ENCODE measurements at regions not wholly inside any gene's neighbourhood (a gene's known extent, or its start where the extent isn't known, plus 50 kb on each side); places are given as distances from the start of the nearest gene placed in this dataset.
"Not testable (repeated sequence)": the region's sequence is repeated elsewhere in the genome, so short reads cannot be mapped to it uniquely, and the experiment has no call there.

- H3K4me1 ChIP-seq (ENCODE audit: control insufficient read depth, insufficient read depth, low read length, unreplicated experiment), result no peaks in the 10 kb centered on the region
- no peak overlapping the region for H3K4me3 ChIP-seq (ENCODE audit: low read depth, low read length)
- no peak overlapping the region for H2AFZ ChIP-seq (ENCODE audit: low read length, unreplicated experiment)
- H3K27me3 ChIP-seq (ENCODE audit: insufficient read depth, low read length), result no peaks in the 10 kb centered on the region
- no peaks in the 10 kb centered on the region for H3K36me3 ChIP-seq (ENCODE audit: insufficient read depth, low read length)
- no peak overlapping the region for H3K27ac ChIP-seq (ENCODE audit: low read depth, low read length)
- no peaks in the 10 kb centered on the region for H3K79me2 ChIP-seq (ENCODE audit: control insufficient read depth, insufficient read depth, low read length, unreplicated experiment)
Measured at GRCh38 chr21:15457965-15458364, 271.8 kb upstream of the USP25 start.

DNA sequence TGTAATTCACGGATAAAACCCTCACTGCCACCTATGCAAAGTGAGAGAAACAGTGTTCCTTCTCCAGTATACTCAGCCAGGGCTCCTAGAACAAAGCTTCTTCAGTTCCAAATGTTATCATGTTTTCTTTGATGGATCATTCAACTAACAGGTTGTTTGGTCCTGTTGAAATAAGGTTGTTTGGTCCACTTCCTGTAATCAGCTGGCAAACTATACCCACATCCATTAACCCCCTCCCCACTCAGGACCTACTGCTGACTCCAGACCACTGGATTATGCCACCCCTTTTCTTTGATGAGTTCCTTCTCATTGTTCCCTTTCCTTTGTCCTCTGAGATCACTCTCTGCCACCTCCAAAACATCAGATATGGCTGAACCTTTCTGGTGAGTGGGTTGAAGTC is 267.7 kb upstream of the USP25 start:
- no peak overlapping the region for H2AFZ ChIP-seq (ENCODE audit: low read length, unreplicated experiment)
- H3K4me3 ChIP-seq (ENCODE audit: low read depth, low read length), result no peak overlapping the region
- H3K27me3 ChIP-seq (ENCODE audit: insufficient read depth, low read length), result no peaks in the 10 kb centered on the region
- no peaks in the 10 kb centered on the region for H3K4me1 ChIP-seq (ENCODE audit: control insufficient read depth, insufficient read depth, low read length, unreplicated experiment)
- H3K36me3 ChIP-seq (ENCODE audit: insufficient read depth, low read length), result no peaks in the 10 kb centered on the region
- H3K79me2 ChIP-seq (ENCODE audit: control insufficient read depth, insufficient read depth, low read length, unreplicated experiment), result no peaks in the 10 kb centered on the region
- H3K27ac ChIP-seq (ENCODE audit: low read depth, low read length), result no peak overlapping the region

DNA sequence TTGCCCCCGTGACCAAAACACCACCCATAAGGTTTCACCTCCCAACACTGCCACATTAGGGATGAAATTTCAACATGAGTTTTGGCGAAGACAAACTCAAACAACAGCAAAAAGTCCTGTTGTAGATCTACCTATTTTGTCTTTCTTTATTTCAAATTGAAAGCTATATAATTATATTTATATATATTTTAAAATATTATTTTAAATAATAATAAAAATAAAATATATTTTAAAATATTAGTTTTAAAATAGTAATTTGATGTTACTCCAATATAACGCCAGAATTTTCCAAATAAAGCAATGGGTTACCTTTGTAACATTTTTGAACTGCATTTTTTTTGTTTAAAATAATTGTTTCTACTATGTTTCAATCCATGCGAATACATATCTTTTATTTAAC is 263.5 kb upstream of the USP25 start:
- Histone ChIP-seq H3K27ac (ENCODE audit: low read depth, low read length) (no peak overlapping the region), H3K36me3 (ENCODE audit: insufficient read depth, low read length) (no peaks in the 10 kb centered on the region), H3K27me3 (ENCODE audit: insufficient read depth, low read length) (no peaks in the 10 kb centered on the region), H3K79me2 (ENCODE audit: control insufficient read depth, insufficient read depth, low read length, unreplicated experiment) (no peaks in the 10 kb centered on the region), H3K4me3 (ENCODE audit: low read depth, low read length) (no peak overlapping the region), H2AFZ (ENCODE audit: low read length, unreplicated experiment) (no peak overlapping the region), H3K4me1 (ENCODE audit: control insufficient read depth, insufficient read depth, low read length, unreplicated experiment) (no peaks in the 10 kb centered on the region)

DNA sequence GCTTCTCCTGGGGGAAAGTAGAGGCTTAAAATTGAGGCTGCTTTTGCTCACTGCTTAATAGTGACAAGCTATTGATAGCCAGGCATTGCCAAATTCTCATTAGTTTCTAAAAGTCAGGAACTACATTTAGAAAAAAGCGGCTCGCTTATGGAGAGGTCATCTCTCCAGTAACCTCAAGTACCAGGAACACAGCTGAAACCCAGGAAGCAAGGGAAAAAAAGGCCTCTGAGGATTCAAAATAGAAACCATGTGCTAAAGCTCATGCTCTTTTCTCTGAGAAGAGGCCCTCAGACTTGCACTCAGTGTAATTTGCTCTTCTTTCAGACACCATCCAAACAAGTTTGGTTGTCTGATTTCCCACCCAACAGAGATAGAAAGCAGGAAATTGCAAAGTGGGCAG is 261.4 kb upstream of the USP25 start:
- H3K4me3 ChIP-seq (ENCODE audit: low read depth, low read length), result no peak overlapping the region
- H3K4me1 ChIP-seq (ENCODE audit: control insufficient read depth, insufficient read depth, low read length, unreplicated experiment), result no peaks in the 10 kb centered on the region
- no peak overlapping the region for H3K27ac ChIP-seq (ENCODE audit: low read depth, low read length)
- no peaks in the 10 kb centered on the region for H3K79me2 ChIP-seq (ENCODE audit: control insufficient read depth, insufficient read depth, low read length, unreplicated experiment)
- no peaks in the 10 kb centered on the region for H3K36me3 ChIP-seq (ENCODE audit: insufficient read depth, low read length)
- no peak overlapping the region for H2AFZ ChIP-seq (ENCODE audit: low read length, unreplicated experiment)
- no peaks in the 10 kb centered on the region for H3K27me3 ChIP-seq (ENCODE audit: insufficient read depth, low read length)

DNA sequence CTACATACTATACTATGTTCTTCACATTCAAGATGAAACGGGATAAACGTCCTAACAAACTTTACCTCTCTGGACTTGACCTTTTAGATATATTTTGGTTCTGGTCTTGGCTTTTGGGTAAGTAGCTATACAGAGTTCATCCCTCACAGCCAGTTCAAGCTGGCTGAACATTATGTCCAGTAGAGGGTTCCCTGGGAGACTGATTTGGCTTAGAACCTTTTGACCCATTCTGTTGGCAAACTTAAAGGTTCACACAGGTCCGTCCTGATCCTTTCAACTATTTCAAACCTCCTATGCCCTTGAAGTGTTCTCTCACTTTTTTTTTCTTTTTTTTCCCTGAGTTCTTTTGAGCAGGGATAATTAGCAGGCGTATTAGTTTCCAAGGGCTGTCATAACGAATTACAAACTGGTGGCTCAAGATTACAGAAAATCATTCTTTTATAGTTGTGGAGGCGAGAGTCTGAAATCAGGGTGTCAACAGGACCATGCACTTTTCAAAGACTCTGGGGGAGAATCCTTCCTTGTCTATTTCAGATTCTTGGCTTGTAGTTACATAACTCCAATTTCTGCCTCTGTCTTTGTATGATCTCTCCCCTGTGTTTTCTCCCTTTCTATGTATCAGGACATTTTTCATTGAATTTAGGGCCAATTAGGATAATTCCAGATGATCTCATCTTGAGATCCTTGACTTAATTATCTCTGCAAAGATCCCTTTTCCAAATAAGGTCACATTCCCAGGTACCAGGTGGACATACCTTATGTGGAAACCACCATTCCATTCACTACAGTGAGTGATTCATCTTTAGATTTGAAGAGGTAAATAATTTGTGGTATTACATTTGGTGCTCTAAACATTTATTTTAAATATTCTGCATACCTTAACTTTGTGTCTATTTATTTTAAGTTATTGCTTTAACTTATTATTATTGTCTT is 257.4 kb upstream of the USP25 start:
- no peaks in the 10 kb centered on the region for H3K79me2 ChIP-seq (ENCODE audit: control insufficient read depth, insufficient read depth, low read length, unreplicated experiment)
- no peak overlapping the region for H3K27ac ChIP-seq (ENCODE audit: low read depth, low read length)
- no peak overlapping the region for H2AFZ ChIP-seq (ENCODE audit: low read length, unreplicated experiment)
- no peaks in the 10 kb centered on the region for H3K36me3 ChIP-seq (ENCODE audit: insufficient read depth, low read length)
- H3K4me1 ChIP-seq (ENCODE audit: control insufficient read depth, insufficient read depth, low read length, unreplicated experiment), result no peaks in the 10 kb centered on the region
- H3K4me3 ChIP-seq (ENCODE audit: low read depth, low read length), result no peak overlapping the region
- no peaks in the 10 kb centered on the region for H3K27me3 ChIP-seq (ENCODE audit: insufficient read depth, low read length)

GRCh38 chr21:15477773-15478172 is 252.0 kb upstream of the USP25 start:
- not testable (repeated sequence) for H3K4me1 ChIP-seq (ENCODE audit: control insufficient read depth, insufficient read depth, low read length, unreplicated experiment); H3K4me3 ChIP-seq (ENCODE audit: low read depth, low read length); H2AFZ ChIP-seq (ENCODE audit: low read length, unreplicated experiment); H3K27ac ChIP-seq (ENCODE audit: low read depth, low read length); H3K27me3 ChIP-seq (ENCODE audit: insufficient read depth, low read length); H3K36me3 ChIP-seq (ENCODE audit: insufficient read depth, low read length); H3K79me2 ChIP-seq (ENCODE audit: control insufficient read depth, insufficient read depth, low read length, unreplicated experiment)

DNA sequence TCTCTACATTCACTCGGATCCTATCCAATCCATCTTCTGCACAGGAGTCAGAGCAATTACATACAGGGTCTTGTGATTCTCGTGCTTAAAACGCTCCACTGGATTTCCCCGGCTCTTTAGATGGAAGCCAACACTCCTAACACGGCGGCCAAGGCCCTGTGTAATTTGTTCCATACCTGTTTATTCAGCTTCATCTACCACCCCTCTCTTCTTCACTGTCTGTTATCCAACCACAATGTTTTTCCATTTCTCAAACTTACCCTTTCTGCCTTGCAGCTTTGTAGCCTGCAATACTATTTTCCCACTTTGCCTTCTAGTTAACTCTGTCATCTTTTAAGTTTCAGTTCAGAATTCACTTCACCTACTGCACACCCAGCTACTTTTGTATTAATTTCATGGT is 249.6 kb upstream of the USP25 start:
- Histone ChIP-seq H3K36me3 (ENCODE audit: insufficient read depth, low read length) (no peaks in the 10 kb centered on the region), H3K79me2 (ENCODE audit: control insufficient read depth, insufficient read depth, low read length, unreplicated experiment) (no peaks in the 10 kb centered on the region), H3K4me3 (ENCODE audit: low read depth, low read length) (no peak overlapping the region), H3K4me1 (ENCODE audit: control insufficient read depth, insufficient read depth, low read length, unreplicated experiment) (no peaks in the 10 kb centered on the region), H2AFZ (ENCODE audit: low read length, unreplicated experiment) (no peak overlapping the region), H3K27ac (ENCODE audit: low read depth, low read length) (no peak overlapping the region), H3K27me3 (ENCODE audit: insufficient read depth, low read length) (no peaks in the 10 kb centered on the region)

DNA sequence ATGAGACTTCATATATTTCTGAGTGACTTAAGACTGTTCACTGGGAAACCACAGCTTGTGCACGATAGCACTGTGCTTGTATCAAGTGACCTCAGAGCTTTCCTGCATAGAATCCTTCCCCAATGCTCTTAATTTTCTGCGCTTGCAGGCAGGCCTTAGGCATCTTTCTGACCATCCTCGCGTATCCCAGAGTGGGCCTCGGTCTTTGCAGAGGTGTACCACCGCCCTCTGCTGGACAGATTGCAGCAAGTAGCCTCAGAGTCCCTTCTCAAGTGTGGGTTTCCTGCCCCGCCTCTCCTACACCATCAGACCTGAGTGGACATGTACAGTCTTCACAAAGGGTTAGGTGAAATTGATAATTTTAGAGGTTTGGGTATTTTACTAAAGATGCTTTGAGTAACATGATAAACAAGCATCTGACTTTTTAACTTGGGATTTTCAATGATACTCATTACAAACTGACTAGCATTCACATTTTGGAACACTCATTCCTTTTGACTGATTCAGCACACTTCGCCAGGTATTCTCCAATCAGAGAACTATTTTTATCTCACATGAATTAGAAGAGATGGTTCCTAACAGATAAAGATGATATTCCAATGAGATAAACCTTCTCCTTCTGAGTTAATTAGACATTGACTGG is 246.5 kb upstream of the USP25 start:
- H3K4me3 ChIP-seq (ENCODE audit: low read depth, low read length), result no peak overlapping the region
- H2AFZ ChIP-seq (ENCODE audit: low read length, unreplicated experiment), result no peak overlapping the region
- H3K4me1 ChIP-seq (ENCODE audit: control insufficient read depth, insufficient read depth, low read length, unreplicated experiment), result no peaks in the 10 kb centered on the region
- no peaks in the 10 kb centered on the region for H3K36me3 ChIP-seq (ENCODE audit: insufficient read depth, low read length)
- no peaks in the 10 kb centered on the region for H3K27me3 ChIP-seq (ENCODE audit: insufficient read depth, low read length)
- no peaks in the 10 kb centered on the region for H3K79me2 ChIP-seq (ENCODE audit: control insufficient read depth, insufficient read depth, low read length, unreplicated experiment)
- H3K27ac ChIP-seq (ENCODE audit: low read depth, low read length), result no peak overlapping the region

DNA sequence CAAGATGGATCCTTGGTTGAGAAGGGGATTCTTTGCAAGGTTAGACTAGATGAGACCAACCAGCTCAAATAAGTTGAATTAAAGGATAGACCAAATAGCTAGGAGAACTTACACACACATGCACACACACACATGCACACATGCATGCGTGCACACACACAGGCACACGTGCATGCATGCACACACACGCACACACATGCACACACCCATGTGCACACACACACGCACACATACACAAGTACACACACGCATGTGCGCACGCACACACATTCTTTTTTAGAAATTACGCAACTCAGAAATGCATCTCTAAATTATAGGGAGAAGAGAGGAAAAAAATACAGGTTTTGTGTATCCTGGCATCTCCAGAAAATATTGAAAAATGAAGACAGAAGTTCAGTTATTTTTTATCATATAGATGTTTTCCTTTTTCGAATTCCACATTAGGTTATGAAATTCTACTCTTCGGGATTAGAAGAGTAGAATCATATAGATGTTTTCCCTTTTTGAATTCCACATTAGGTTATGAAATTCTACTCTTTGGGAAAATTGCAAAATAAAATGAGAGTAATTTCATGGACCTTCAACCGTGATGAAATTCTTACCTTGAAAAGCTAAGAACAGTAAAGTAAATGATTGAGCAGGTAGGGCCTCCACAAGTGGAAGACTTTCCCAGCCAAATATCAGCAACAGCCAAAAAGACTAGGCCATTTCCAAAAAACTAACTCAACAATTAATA is 243.2 kb upstream of the USP25 start:
- no peaks in the 10 kb centered on the region for H3K36me3 ChIP-seq (ENCODE audit: insufficient read depth, low read length)
- no peaks in the 10 kb centered on the region for H3K4me1 ChIP-seq (ENCODE audit: control insufficient read depth, insufficient read depth, low read length, unreplicated experiment)
- H3K27ac ChIP-seq (ENCODE audit: low read depth, low read length), result no peak overlapping the region
- no peaks in the 10 kb centered on the region for H3K79me2 ChIP-seq (ENCODE audit: control insufficient read depth, insufficient read depth, low read length, unreplicated experiment)
- no peaks in the 10 kb centered on the region for H3K27me3 ChIP-seq (ENCODE audit: insufficient read depth, low read length)
- no peak overlapping the region for H3K4me3 ChIP-seq (ENCODE audit: low read depth, low read length)
- no peak overlapping the region for H2AFZ ChIP-seq (ENCODE audit: low read length, unreplicated experiment)

GRCh38 chr21:15487196-15487550 is 242.6 kb upstream of the USP25 start:
- H3K4me3 ChIP-seq (ENCODE audit: low read depth, low read length), result no peak overlapping the region
- H3K36me3 ChIP-seq (ENCODE audit: insufficient read depth, low read length), result no peaks in the 10 kb centered on the region

More at GRCh38 chr21:15487196-15487550, 242.6 kb upstream of the USP25 start:
- Histone ChIP-seq H2AFZ (ENCODE audit: low read length, unreplicated experiment) (no peak overlapping the region), H3K79me2 (ENCODE audit: control insufficient read depth, insufficient read depth, low read length, unreplicated experiment) (no peaks in the 10 kb centered on the region), H3K4me1 (ENCODE audit: control insufficient read depth, insufficient read depth, low read length, unreplicated experiment) (no peaks in the 10 kb centered on the region), H3K27ac (ENCODE audit: low read depth, low read length) (no peak overlapping the region), H3K27me3 (ENCODE audit: insufficient read depth, low read length) (no peaks in the 10 kb centered on the region)
